NCI-H1417 treated with DMSO at 0.1 percent for 48 hours (cell line): ENCODE measurements at regions not wholly inside any gene's neighbourhood (a gene's known extent, or its start where the extent isn't known, plus 50 kb on each side); places are given as distances from the start of the nearest gene placed in this dataset.
"Not testable (repeated sequence)": the region's sequence is repeated elsewhere in the genome, so short reads cannot be mapped to it uniquely, and the experiment has no call there.

ENCODE experiments used
- DNase-seq: peaks from one replicate; lab custom pipeline; 2025; lab: John Stamatoyannopoulos, UW

- no peak for DNase-seq
Observed at GRCh38 chr4:124993838-124994237, 281.3 kb upstream of the ANKRD50 start.

GRCh38 chr4:124990398-124990797 lies 277.9 kb upstream of the ANKRD50 start:
- DNase-seq: no peak

- no peak for DNase-seq
Observed at GRCh38 chr4:124980276-124980752, 267.8 kb upstream of the ANKRD50 start.

- not testable (repeated sequence) for DNase-seq
Observed at GRCh38 chr4:124978536-124978935, 266.0 kb upstream of the ANKRD50 start.

GRCh38 chr4:124977045-124977444 lies 264.5 kb upstream of the ANKRD50 start:
- DNase-seq: no peak

GRCh38 chr4:124974152-124974551 lies 261.6 kb upstream of the ANKRD50 start:
- no peak for DNase-seq

- DNase-seq: no peak
Observed at GRCh38 chr4:124973716-124974115, 261.2 kb upstream of the ANKRD50 start.

- DNase-seq: no peak
Observed at GRCh38 chr4:124970011-124970410, 257.5 kb upstream of the ANKRD50 start.

GRCh38 chr4:124965497-124965891 lies 253.0 kb upstream of the ANKRD50 start:
- no peak for DNase-seq

GRCh38 chr4:124964852-124965496 lies 252.4 kb upstream of the ANKRD50 start:
- DNase-seq: no peak

- DNase-seq: no peak
Observed at GRCh38 chr4:124964251-124964650, 251.7 kb upstream of the ANKRD50 start.

- DNase-seq: no peak
Observed at GRCh38 chr4:124961138-124961750, 248.7 kb upstream of the ANKRD50 start.

GRCh38 chr4:124958847-124959246 lies 246.3 kb upstream of the ANKRD50 start:
- DNase-seq: no peak

GRCh38 chr4:124955476-124955875 lies 242.9 kb upstream of the ANKRD50 start:
- no peak for DNase-seq

GRCh38 chr4:124954046-124954445 lies 241.5 kb upstream of the ANKRD50 start:
- DNase-seq: no peak

GRCh38 chr4:124953486-124953885 lies 241.0 kb upstream of the ANKRD50 start:
- DNase-seq: no peak

GRCh38 chr4:124953061-124953460 lies 240.5 kb upstream of the ANKRD50 start:
- no peak for DNase-seq

GRCh38 chr4:124952601-124953000 lies 240.1 kb upstream of the ANKRD50 start:
- DNase-seq: no peak

GRCh38 chr4:124948976-124949597 lies 236.6 kb upstream of the ANKRD50 start:
- no peak for DNase-seq

- no peak for DNase-seq
Observed at GRCh38 chr4:124947622-124948265, 235.2 kb upstream of the ANKRD50 start.

GRCh38 chr4:124946696-124947095 lies 234.2 kb upstream of the ANKRD50 start:
- no peak for DNase-seq

- DNase-seq: no peak
Observed at GRCh38 chr4:124945422-124945821, 232.9 kb upstream of the ANKRD50 start.

- DNase-seq: no peak
Observed at GRCh38 chr4:124943938-124944337, 231.4 kb upstream of the ANKRD50 start.
